OCI-LY3 (cell line): ENCODE measurements at regions not wholly inside any gene's neighbourhood (a gene's known extent, or its start where the extent isn't known, plus 50 kb on each side); places are given as distances from the start of the nearest gene placed in this dataset.

Experiments
- H2AFZ ChIP-seq: fragments of 200-600, 300-600 bp; shearing (Covaris generic); 2 replicates; pipeline ENCODE4 v1.6.0; 2014; ENCODE audit warnings: antibody characterized with exemption, low read depth, low read length
- H3K27ac ChIP-seq: fragments of 200-600, 300-600 bp; sonication (generic); 2 replicates; pipeline ENCODE4 v1.5.1; 2014; ENCODE audit warnings: mild to moderate bottlenecking, low read length, moderate library complexity, mixed read lengths
- H3K27me3 ChIP-seq: fragments of 200-600, 300-600 bp; sonication (generic); 2 replicates; pipeline ENCODE4 v1.6.1; 2014; ENCODE audit warnings: low read depth, low read length, mixed read lengths
- H3K36me3 ChIP-seq: fragments of 200-600, 300-600 bp; sonication (generic); replicated peaks from 2 replicates; pipeline ENCODE3; 2014; ENCODE audit warnings: low read depth, low read length, mixed read lengths
- H3K4me1 ChIP-seq: fragments of 300-600, 200-600 bp; sonication (generic); 2 replicates; pipeline ENCODE4 v1.6.1; 2014; ENCODE audit warnings: low read length, mixed read lengths
- H3K4me2 ChIP-seq: fragments of 200-600, 300-600 bp; sonication (generic); 2 replicates; pipeline ENCODE4 v1.6.1; 2014; ENCODE audit warnings: low read length, mixed read lengths
- H3K4me3 ChIP-seq: fragments of 300-600, 200-600 bp; sonication (generic); 2 replicates; pipeline ENCODE4 v1.5.1; 2014; ENCODE audit warnings: antibody characterized with exemption, mild to moderate bottlenecking, low read length, moderate library complexity
- H3K79me2 ChIP-seq: fragments of 300-600, 200-600 bp; shearing (Covaris generic); 2 replicates; pipeline ENCODE4 v1.6.1; 2014; ENCODE audit warnings: mild to moderate bottlenecking, low read length, mixed read lengths
- H3K9ac ChIP-seq: fragments of 300-600, 200-600 bp; shearing (Covaris generic); 2 replicates; pipeline ENCODE4 v1.6.0; 2014; ENCODE audit warnings: mild to moderate bottlenecking, low read length, moderate library complexity
- H3K9me3 ChIP-seq: fragments of 200-600, 300-600 bp; shearing (Covaris generic); 2 replicates; pipeline ENCODE4 v1.6.1; 2014; ENCODE audit warnings: low read length, mixed read lengths; ENCODE audit not compliant: insufficient read depth
- H4K20me1 ChIP-seq: fragments of 200-600, 300-600 bp; sonication (generic); 2 replicates; pipeline ENCODE4 v1.6.1; 2016; ENCODE audit warnings: low read length, mixed read lengths; ENCODE audit not compliant: insufficient read depth
- CTCF ChIP-seq: fragments of 200-600, 300-600 bp; sonication (generic); IDR thresholded peaks from 2 replicates; pipeline ENCODE4 v1.5.1; 2014; ENCODE audit warnings: antibody characterized with exemption, low read length, low read depth
- EZH2phosphoT487 ChIP-seq: fragments of 200-600 bp; shearing (Covaris generic); IDR thresholded peaks from 2 replicates; pipeline ENCODE4 v1.6.1; 2018; ENCODE audit warnings: antibody characterized with exemption, mixed run types, low read depth

- TF ChIP-seq CTCF (no peak), EZH2phosphoT487 (no peak)
- no peak overlapping the region for H3K4me3 ChIP-seq
- no peaks in the 10 kb centered on the region for H3K9me3 ChIP-seq
- no peak overlapping the region for H3K9ac ChIP-seq
- no peak overlapping the region for H2AFZ ChIP-seq
- H3K36me3 ChIP-seq = no peaks in the 10 kb centered on the region
- H3K4me1 ChIP-seq = no peaks in the 10 kb centered on the region
- H3K27me3 ChIP-seq = peaks cover 40% of the 10 kb centered on the region
- H3K4me2 ChIP-seq = no peak overlapping the region
- H4K20me1 ChIP-seq = no peaks in the 10 kb centered on the region
- H3K79me2 ChIP-seq = no peaks in the 10 kb centered on the region
- no peak overlapping the region for H3K27ac ChIP-seq
Observed at GRCh38 chr15:69515508-69515907, 62.9 kb downstream of the RPLP1 start.

- TF ChIP-seq EZH2phosphoT487 = no peak
- no peak for TF ChIP-seq CTCF
- no peak overlapping the region for H3K9ac ChIP-seq
- no peak overlapping the region for H3K4me2 ChIP-seq
- peaks cover 40% of the 10 kb centered on the region for H3K27me3 ChIP-seq
- no peak overlapping the region for H2AFZ ChIP-seq
- no peaks in the 10 kb centered on the region for H3K79me2 ChIP-seq
- H3K27ac ChIP-seq = no peak overlapping the region
- no peaks in the 10 kb centered on the region for H3K9me3 ChIP-seq
- H3K36me3 ChIP-seq = no peaks in the 10 kb centered on the region
- H3K4me3 ChIP-seq = no peak overlapping the region
- no peaks in the 10 kb centered on the region for H4K20me1 ChIP-seq
- no peaks in the 10 kb centered on the region for H3K4me1 ChIP-seq
Observed at GRCh38 chr15:69515926-69516325, 63.3 kb downstream of the RPLP1 start.

GRCh38 chr15:69517052-69517451 lies 64.4 kb downstream of the RPLP1 start:
- no peaks in the 10 kb centered on the region for H3K36me3 ChIP-seq
- H3K4me3 ChIP-seq = no peak overlapping the region
- peaks cover 49% of the 10 kb centered on the region for H3K27me3 ChIP-seq
- no peaks in the 10 kb centered on the region for H3K9me3 ChIP-seq
- TF ChIP-seq CTCF (no peak), EZH2phosphoT487 (no peak)
- H3K9ac ChIP-seq = no peak overlapping the region
- H3K4me1 ChIP-seq = no peaks in the 10 kb centered on the region
- no peak overlapping the region for H2AFZ ChIP-seq
- H3K4me2 ChIP-seq = no peak overlapping the region
- H3K79me2 ChIP-seq = no peaks in the 10 kb centered on the region
- no peaks in the 10 kb centered on the region for H4K20me1 ChIP-seq
- H3K27ac ChIP-seq = no peak overlapping the region

- H3K4me2 ChIP-seq = no peak overlapping the region
- no peaks in the 10 kb centered on the region for H3K36me3 ChIP-seq
- no peaks in the 10 kb centered on the region for H3K9me3 ChIP-seq
- H3K27me3 ChIP-seq = peaks cover 56% of the 10 kb centered on the region
- no peak overlapping the region for H3K4me3 ChIP-seq
- H3K9ac ChIP-seq = no peak overlapping the region
- TF ChIP-seq CTCF (no peak), EZH2phosphoT487 (no peak)
- no peaks in the 10 kb centered on the region for H3K79me2 ChIP-seq
- no peaks in the 10 kb centered on the region for H4K20me1 ChIP-seq
- no peaks in the 10 kb centered on the region for H3K4me1 ChIP-seq
- no peak overlapping the region for H2AFZ ChIP-seq
- no peak overlapping the region for H3K27ac ChIP-seq
Observed at GRCh38 chr15:69518806-69519205, 66.2 kb downstream of the RPLP1 start.
